SK-N-SH (cell line): ENCODE measurements at regions not wholly inside any gene's neighbourhood (a gene's known extent, or its start where the extent isn't known, plus 50 kb on each side); places are given as distances from the start of the nearest gene placed in this dataset.

Source experiments
- CTCF ChIA-PET: fragments of 300-600, 350-600 bp; formaldehyde crosslinking; extraction: SDS; loops from one replicate; lab custom pipeline; 2021; lab: Yijun Ruan, JAX
- POLR2A ChIA-PET: fragments of 350-600 bp; sonication (Branson Sonifier 250); formaldehyde crosslinking; extraction: SDS; loops from one replicate; lab custom pipeline; 2020; ENCODE audit warnings: antibody characterized with exemption, inconsistent platforms; lab: Yijun Ruan, JAX
- DNase-seq: peaks from one replicate; pipeline ENCODE4 v3.0.0; 2012
- H2AFZ ChIP-seq: fragments of 200-600 bp; sonication (generic); 2 replicates; pipeline ENCODE4 v1.8.1; 2016; ENCODE audit warnings: antibody characterized with exemption, mild to moderate bottlenecking, low read depth
- H3F3A ChIP-seq: fragments of 200-600 bp; sonication (generic); replicated peaks from 2 replicates; pipeline ENCODE3; 2016; ENCODE audit warnings: antibody characterized with exemption, mild to moderate bottlenecking; ENCODE audit not compliant: insufficient read depth
- H3K27ac ChIP-seq, 2 experiments: fragments of 200-500 bp in 1 of 2; fragments of 200-600 bp in 1 of 2; sonication (Bioruptor generic) in 1 of 2; sonication (generic), shearing (Covaris generic) in 1 of 2; 2 replicates each; pipeline versions ENCODE4 v1.5.1 to v1.6.1; 2014 to 2016; ENCODE audit warnings: low read depth in 2 of 2, inconsistent platforms in 1 of 2, low read length in 1 of 2, mild to moderate bottlenecking in 1 of 2, mixed read lengths in 1 of 2
- H3K27me3 ChIP-seq: fragments of 200-600 bp; sonication (generic), shearing (Covaris generic); 2 replicates; pipeline ENCODE4 v1.6.1; 2016; ENCODE audit warnings: mixed run types; ENCODE audit not compliant: insufficient read depth
- H3K36me3 ChIP-seq, 2 experiments: fragments of 200-500 bp in 1 of 2; fragments of 200-600 bp in 1 of 2; sonication (Bioruptor generic) in 1 of 2; sonication (generic) in 1 of 2; replicated peaks in 1 of 2; 2 replicates each; pipeline versions ENCODE3 to v1.5.1; 2014 to 2016; ENCODE audit warnings: low read length in 1 of 2, mild to moderate bottlenecking in 1 of 2; ENCODE audit not compliant: insufficient read depth in 2 of 2, control insufficient read depth in 1 of 2
- H3K4me1 ChIP-seq, 2 experiments: fragments of 200-500 bp in 1 of 2; fragments of 200-600 bp in 1 of 2; sonication (Bioruptor generic) in 1 of 2; sonication (generic), shearing (Covaris generic) in 1 of 2; 2 replicates each; pipeline versions ENCODE4 v1.5.1 to v1.6.1; 2014 to 2016; ENCODE audit warnings: low read depth in 1 of 2, low read length in 1 of 2, mixed run types in 1 of 2; ENCODE audit not compliant: insufficient read depth in 2 of 2, control insufficient read depth in 1 of 2
- H3K4me2 ChIP-seq: fragments of 200-600 bp; sonication (generic), shearing (Covaris generic); 2 replicates; pipeline ENCODE4 v1.6.1; 2017; ENCODE audit warnings: mixed run types
- H3K4me3 ChIP-seq, 2 experiments: fragments of 200-500 bp in 1 of 2; fragments of 200-600 bp in 1 of 2; sonication (Bioruptor generic) in 1 of 2; sonication (generic), shearing (Covaris generic) in 1 of 2; 2 replicates each; pipeline versions ENCODE4 v1.5.1 to v1.8.1; 2014 to 2016; ENCODE audit warnings: low read depth in 2 of 2, inconsistent platforms in 1 of 2, low read length in 1 of 2, mild to moderate bottlenecking in 1 of 2, mixed read lengths in 1 of 2, moderate library complexity in 1 of 2
- H3K79me2 ChIP-seq: fragments of 200-600 bp; sonication (generic); 2 replicates; pipeline ENCODE4 v1.8.1; 2017; ENCODE audit warnings: mild to moderate bottlenecking; ENCODE audit not compliant: insufficient read depth
- H3K9ac ChIP-seq: fragments of 200-600 bp; sonication (generic); 2 replicates; pipeline ENCODE4 v1.6.1; 2017; ENCODE audit warnings: mixed run types
- H3K9me2 ChIP-seq: fragments of 200-600 bp; sonication (generic); 2 replicates; pipeline ENCODE4 v1.6.1; 2017; ENCODE audit warnings: mixed run types
- H3K9me3 ChIP-seq: fragments of 200-600 bp; sonication (generic); 2 replicates; pipeline ENCODE4 v1.6.1; 2017; ENCODE audit warnings: mixed run types, mild to moderate bottlenecking, moderate library complexity
- H4K20me1 ChIP-seq: fragments of 200-600 bp; sonication (generic); 2 replicates; pipeline ENCODE4 v1.6.1; 2017; ENCODE audit warnings: mild to moderate bottlenecking, mixed run types; ENCODE audit not compliant: insufficient read depth
- ELF1 ChIP-seq: IDR thresholded peaks from 2 replicates; pipeline ENCODE4 v1.4.0; 2012
- FOSL2 ChIP-seq: IDR thresholded peaks from 2 replicates; pipeline ENCODE4 v1.4.0; 2012; ENCODE audit warnings: low read depth, mild to moderate bottlenecking, moderate library complexity, borderline replicate concordance
- GABPA ChIP-seq: IDR thresholded peaks from 2 replicates; pipeline ENCODE4 v1.4.0; 2012; ENCODE audit warnings: low read depth, mild to moderate bottlenecking
- MEF2A ChIP-seq: IDR thresholded peaks from 2 replicates; pipeline ENCODE4 v1.4.0; 2012; ENCODE audit warnings: low read depth, borderline replicate concordance
- MXI1 ChIP-seq: IDR thresholded peaks from 2 replicates; pipeline ENCODE4 v1.6.1; 2012; ENCODE audit warnings: mild to moderate bottlenecking, low read depth, low read length, improper control_type of control experiment
- NFIC ChIP-seq: IDR thresholded peaks from 2 replicates; pipeline ENCODE4 v1.4.0; 2012; ENCODE audit warnings: borderline replicate concordance
- NRF1 ChIP-seq: IDR thresholded peaks from 2 replicates; pipeline ENCODE4 v1.6.1; 2012; ENCODE audit warnings: low read depth, mild to moderate bottlenecking, low read length
- RAD21 ChIP-seq: IDR thresholded peaks from 2 replicates; pipeline ENCODE4 v1.6.1; 2012; ENCODE audit warnings: mild to moderate bottlenecking, low read length
- RCOR1 ChIP-seq: fragments of 150-350 bp; IDR thresholded peaks from 2 replicates; pipeline ENCODE4 v1.6.1; 2017; ENCODE audit warnings: antibody characterized with exemption, low read length
- RFX5 ChIP-seq: IDR thresholded peaks from 2 replicates; pipeline ENCODE4 v1.6.1; 2012; ENCODE audit warnings: mild to moderate bottlenecking, improper control_type of control experiment, low read length
- RXRA ChIP-seq: IDR thresholded peaks from 2 replicates; pipeline ENCODE4 v1.4.0; 2012; ENCODE audit warnings: low read depth, mild to moderate bottlenecking, borderline replicate concordance
- SIN3A ChIP-seq: IDR thresholded peaks from 2 replicates; pipeline ENCODE4 v1.6.1; 2012; ENCODE audit warnings: low read depth, mild to moderate bottlenecking, low read length, moderate library complexity, borderline replicate concordance
- SMC3 ChIP-seq: IDR thresholded peaks from 2 replicates; pipeline ENCODE4 v1.6.1; 2012; ENCODE audit warnings: low read depth, low read length, improper control_type of control experiment
- TEAD4 ChIP-seq: IDR thresholded peaks from 2 replicates; pipeline ENCODE4 v1.4.0; 2012; ENCODE audit warnings: mild to moderate bottlenecking, borderline replicate concordance; ENCODE audit not compliant: insufficient read depth
- WGBS: methylation state at CpG from one replicate; pipeline ENCODE4 v1.1.6; 2017; ENCODE audit warnings: low lambda C conversion rate; 5-methylcytosine and 5-hydroxymethylcytosine counted together
- TF ChIP-seq, protein P1 (sequence below): fragments of 150-350 bp; IDR thresholded peaks from 2 replicates; pipeline ENCODE4 v1.6.1; 2017; ENCODE audit warnings: antibody characterized with exemption, low read length, low read depth, borderline replicate concordance
- TF ChIP-seq, protein P2 (sequence below): fragments of 150-350 bp; IDR thresholded peaks from 2 replicates; pipeline ENCODE4 v1.6.1; 2016; ENCODE audit warnings: mild to moderate bottlenecking, low read depth, low read length
- TF ChIP-seq, protein P3 (sequence below): fragments of 200-600 bp; sonication (generic); IDR thresholded peaks from 2 replicates; pipeline ENCODE4 v1.6.1; 2017; ENCODE audit warnings: antibody characterized with exemption, mild to moderate bottlenecking, moderate library complexity

DNA sequence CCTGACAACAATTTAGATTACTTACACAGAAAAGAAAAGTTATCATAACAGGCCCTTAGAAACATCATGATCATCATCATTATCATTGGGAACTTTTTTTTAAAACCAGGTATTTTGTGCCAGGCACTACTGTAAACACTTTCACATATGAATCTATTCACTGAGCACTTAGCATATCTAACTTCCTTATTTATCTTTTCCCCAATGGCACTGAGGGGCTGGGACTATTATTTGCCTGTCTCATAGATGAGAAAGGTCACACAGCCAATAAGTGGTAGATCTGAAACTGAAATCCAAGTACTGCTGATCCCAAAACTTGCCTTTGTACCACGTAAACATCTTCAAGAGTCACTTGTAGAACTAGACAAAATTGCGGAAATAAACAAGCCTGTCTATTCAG, 184.2 kb upstream of the RBPJ start:
- Histone ChIP-seq H3F3A (no peaks in the 10 kb centered on the region), H3K9me3 (no peaks in the 10 kb centered on the region), H4K20me1 (no peaks in the 10 kb centered on the region), H3K9me2 (no peaks in the 10 kb centered on the region), H3K27me3 (peaks cover 10% of the 10 kb centered on the region; the same call in 1 of the 2 replicates), H3K4me1 (peaks cover 0 to 5% of the 10 kb centered on the region in 2 experiments; a peak in 1 of 4 replicates), H3K79me2 (no peaks in the 10 kb centered on the region), H3K36me3 (no peaks in the 10 kb centered on the region), H3K4me3 (no peak overlapping the region), H2AFZ (no peak overlapping the region), H3K9ac (no peak overlapping the region), H3K27ac (no peak overlapping the region), H3K4me2 (no peak overlapping the region)
- 83% methylated on average over 2 of the region's 2 CpGs for WGBS
- POLR2A ChIA-PET, result no interaction called here
- DNase-seq, result no peak
- TF ChIP-seq RXRA, result no peak
- no peak for TF ChIP-seq RFX5
- TF ChIP-seq TEAD4, result no peak
- TF ChIP-seq ELF1, result no peak
- no peak for TF ChIP-seq RAD21
- TF ChIP-seq, protein P1, sequence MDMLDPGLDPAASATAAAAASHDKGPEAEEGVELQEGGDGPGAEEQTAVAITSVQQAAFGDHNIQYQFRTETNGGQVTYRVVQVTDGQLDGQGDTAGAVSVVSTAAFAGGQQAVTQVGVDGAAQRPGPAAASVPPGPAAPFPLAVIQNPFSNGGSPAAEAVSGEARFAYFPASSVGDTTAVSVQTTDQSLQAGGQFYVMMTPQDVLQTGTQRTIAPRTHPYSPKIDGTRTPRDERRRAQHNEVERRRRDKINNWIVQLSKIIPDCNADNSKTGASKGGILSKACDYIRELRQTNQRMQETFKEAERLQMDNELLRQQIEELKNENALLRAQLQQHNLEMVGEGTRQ, result no peak
- CTCF ChIA-PET, result interaction anchor here (1.2 kb wide), 1 partner anchor 25 kb away, joined by 3 read pairs; no protein-coding TSS in a partner anchor

DNA sequence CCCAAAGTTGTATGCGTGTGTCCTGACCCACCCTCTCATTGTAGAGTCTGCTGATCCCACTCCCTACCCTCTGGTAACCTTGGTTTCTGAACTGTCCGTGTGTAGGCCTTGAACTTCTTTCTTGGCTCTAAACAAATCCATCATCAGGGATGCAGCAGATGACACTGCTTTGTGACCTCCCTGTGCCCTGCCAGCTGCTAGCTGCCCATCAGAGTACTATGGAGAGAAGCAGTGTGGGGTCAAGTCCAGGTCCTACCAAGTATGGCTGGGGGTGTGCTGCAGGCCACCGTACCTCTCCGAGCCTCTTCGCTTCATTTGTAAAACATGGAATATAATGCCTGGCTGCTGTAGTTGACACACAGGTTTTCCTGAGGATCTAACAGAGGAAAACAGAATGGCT, 183.5 kb upstream of the RBPJ start:
- H3F3A ChIP-seq, result no peaks in the 10 kb centered on the region
- peaks cover 0 to 5% of the 10 kb centered on the region in 2 experiments; a peak in 1 of 4 replicates for H3K4me1 ChIP-seq
- H2AFZ ChIP-seq, result no peak overlapping the region
- H3K4me2 ChIP-seq, result no peak overlapping the region
- no peaks in the 10 kb centered on the region for H3K36me3 ChIP-seq
- H3K9ac ChIP-seq, result no peak overlapping the region
- ChIA-PET CTCF (no interaction called here), POLR2A (no interaction called here)
- no peak for DNase-seq
- H3K79me2 ChIP-seq, result no peaks in the 10 kb centered on the region
- TF ChIP-seq RCOR1 (no peak), RFX5 (no peak), NFIC (no peak)
- TF ChIP-seq, protein P2, sequence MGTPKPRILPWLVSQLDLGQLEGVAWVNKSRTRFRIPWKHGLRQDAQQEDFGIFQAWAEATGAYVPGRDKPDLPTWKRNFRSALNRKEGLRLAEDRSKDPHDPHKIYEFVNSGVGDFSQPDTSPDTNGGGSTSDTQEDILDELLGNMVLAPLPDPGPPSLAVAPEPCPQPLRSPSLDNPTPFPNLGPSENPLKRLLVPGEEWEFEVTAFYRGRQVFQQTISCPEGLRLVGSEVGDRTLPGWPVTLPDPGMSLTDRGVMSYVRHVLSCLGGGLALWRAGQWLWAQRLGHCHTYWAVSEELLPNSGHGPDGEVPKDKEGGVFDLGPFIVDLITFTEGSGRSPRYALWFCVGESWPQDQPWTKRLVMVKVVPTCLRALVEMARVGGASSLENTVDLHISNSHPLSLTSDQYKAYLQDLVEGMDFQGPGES, result no peak
- WGBS, result 73% methylated on average over 5 of the region's 5 CpGs
- no peak overlapping the region for H3K4me3 ChIP-seq
- H3K27me3 ChIP-seq, result peaks cover 10% of the 10 kb centered on the region; the same call in 1 of the 2 replicates
- no peaks in the 10 kb centered on the region for H3K9me2 ChIP-seq
- H3K9me3 ChIP-seq, result no peaks in the 10 kb centered on the region
- H4K20me1 ChIP-seq, result no peaks in the 10 kb centered on the region
- H3K27ac ChIP-seq, result no peak overlapping the region

DNA sequence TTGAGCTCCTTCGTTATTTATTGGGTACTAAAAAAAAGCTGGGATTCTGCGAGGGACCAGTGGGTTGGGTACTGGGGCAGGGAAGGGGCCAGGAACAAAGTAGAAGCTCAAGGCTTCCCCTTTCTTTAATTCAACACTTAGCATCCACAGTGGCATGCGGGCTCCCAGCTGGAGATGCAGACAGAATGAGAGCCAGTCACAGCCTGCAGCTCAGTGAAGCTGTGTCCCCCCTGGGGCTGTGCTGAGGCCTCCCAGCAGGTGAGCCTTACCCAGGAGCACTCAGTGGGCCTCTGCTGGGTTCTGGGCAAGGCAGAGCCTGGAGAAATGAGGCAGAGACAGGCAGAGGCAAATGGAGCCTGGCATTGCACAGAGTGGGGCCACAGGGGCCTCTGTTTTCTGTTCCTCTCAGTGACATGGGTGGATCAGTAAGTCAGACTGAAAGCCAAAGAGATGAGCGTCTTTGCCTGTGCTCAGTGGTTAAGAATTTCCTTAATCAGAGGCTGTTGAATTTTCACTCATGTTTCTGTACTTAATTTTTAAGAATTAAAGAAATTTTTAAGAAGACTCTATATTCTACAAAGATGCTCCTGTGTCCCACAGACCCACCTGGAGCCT, 181.4 kb upstream of the RBPJ start:
- Histone ChIP-seq H3F3A (no peaks in the 10 kb centered on the region), H3K4me1 (peaks cover 0 to 5% of the 10 kb centered on the region in 2 experiments; a peak in 1 of 4 replicates), H3K4me3 (no peak overlapping the region), H3K36me3 (no peaks in the 10 kb centered on the region), H3K4me2 (no peak overlapping the region), H2AFZ (no peak overlapping the region), H3K9ac (no peak overlapping the region), H3K27me3 (no peaks in the 10 kb centered on the region; the same call in 1 of the 2 replicates), H4K20me1 (no peaks in the 10 kb centered on the region), H3K9me3 (no peaks in the 10 kb centered on the region), H3K27ac (no peak overlapping the region), H3K79me2 (no peaks in the 10 kb centered on the region), H3K9me2 (no peaks in the 10 kb centered on the region)
- WGBS, result 53% methylated on average over 4 of the region's 4 CpGs
- DNase-seq, result no peak
- ChIA-PET POLR2A (no interaction called here), CTCF (interaction anchor here (0.8 kb wide), 1 partner anchor 23 kb away, joined by 3 read pairs; no protein-coding TSS in a partner anchor)
- TF ChIP-seq SMC3, result no peak
- TF ChIP-seq MXI1, result no peak
- TF ChIP-seq MEF2A, result no peak
- no peak for TF ChIP-seq NRF1
- no peak for TF ChIP-seq RFX5
- TF ChIP-seq FOSL2, result no peak
- TF ChIP-seq GABPA, result no peak
- TF ChIP-seq, protein P3, sequence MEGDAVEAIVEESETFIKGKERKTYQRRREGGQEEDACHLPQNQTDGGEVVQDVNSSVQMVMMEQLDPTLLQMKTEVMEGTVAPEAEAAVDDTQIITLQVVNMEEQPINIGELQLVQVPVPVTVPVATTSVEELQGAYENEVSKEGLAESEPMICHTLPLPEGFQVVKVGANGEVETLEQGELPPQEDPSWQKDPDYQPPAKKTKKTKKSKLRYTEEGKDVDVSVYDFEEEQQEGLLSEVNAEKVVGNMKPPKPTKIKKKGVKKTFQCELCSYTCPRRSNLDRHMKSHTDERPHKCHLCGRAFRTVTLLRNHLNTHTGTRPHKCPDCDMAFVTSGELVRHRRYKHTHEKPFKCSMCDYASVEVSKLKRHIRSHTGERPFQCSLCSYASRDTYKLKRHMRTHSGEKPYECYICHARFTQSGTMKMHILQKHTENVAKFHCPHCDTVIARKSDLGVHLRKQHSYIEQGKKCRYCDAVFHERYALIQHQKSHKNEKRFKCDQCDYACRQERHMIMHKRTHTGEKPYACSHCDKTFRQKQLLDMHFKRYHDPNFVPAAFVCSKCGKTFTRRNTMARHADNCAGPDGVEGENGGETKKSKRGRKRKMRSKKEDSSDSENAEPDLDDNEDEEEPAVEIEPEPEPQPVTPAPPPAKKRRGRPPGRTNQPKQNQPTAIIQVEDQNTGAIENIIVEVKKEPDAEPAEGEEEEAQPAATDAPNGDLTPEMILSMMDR, result no peak
- TF ChIP-seq SIN3A, result no peak
- TF ChIP-seq TEAD4, result no peak
- TF ChIP-seq, protein P2, result no peak
